ENCODE measurements at regions not wholly inside any gene's neighbourhood (a gene's known extent, or its start where the extent isn't known, plus 50 kb on each side); places are given as distances from the start of the nearest gene placed in this dataset.

GRCh38 chr11:106212081-106212480 lies 134.6 kb downstream of the AASDHPPT start:
- no peak for DNase-seq (ENCODE audit: low spot score)

GRCh38 chr11:106216281-106216680 lies 138.8 kb downstream of the AASDHPPT start:
- DNase-seq (ENCODE audit: low spot score): no peak

- no peak for DNase-seq (ENCODE audit: low spot score)
These were observed 140.0 kb downstream of the AASDHPPT start for GRCh38 chr11:106217456-106217855.

- no peak for DNase-seq (ENCODE audit: low spot score)
These were observed 140.6 kb downstream of the AASDHPPT start for GRCh38 chr11:106218106-106218505.

- DNase-seq (ENCODE audit: low spot score): no peak
These were observed 145.2 kb downstream of the AASDHPPT start for GRCh38 chr11:106222626-106223025.

- DNase-seq (ENCODE audit: low spot score): no peak
These were observed 146.7 kb downstream of the AASDHPPT start for GRCh38 chr11:106224172-106224571.

- no peak for DNase-seq (ENCODE audit: low spot score)
These were observed 151.5 kb downstream of the AASDHPPT start for GRCh38 chr11:106228996-106229395.

GRCh38 chr11:106231591-106231990 lies 154.1 kb downstream of the AASDHPPT start:
- DNase-seq (ENCODE audit: low spot score): no peak

- DNase-seq (ENCODE audit: low spot score): no peak
These were observed 155.7 kb downstream of the AASDHPPT start for GRCh38 chr11:106233191-106233590.

- DNase-seq (ENCODE audit: low spot score): no peak
These were observed 157.3 kb downstream of the AASDHPPT start for GRCh38 chr11:106234794-106235193.

- no peak for DNase-seq (ENCODE audit: low spot score)
These were observed 158.8 kb downstream of the AASDHPPT start for GRCh38 chr11:106236295-106236694.

- no peak for DNase-seq (ENCODE audit: low spot score)
These were observed 161.4 kb downstream of the AASDHPPT start for GRCh38 chr11:106238704-106239360.

GRCh38 chr11:106241601-106242257 lies 164.3 kb downstream of the AASDHPPT start:
- DNase-seq (ENCODE audit: low spot score): no peak

GRCh38 chr11:106242718-106243415 lies 165.4 kb downstream of the AASDHPPT start:
- no peak for DNase-seq (ENCODE audit: low spot score)

- DNase-seq (ENCODE audit: low spot score): no peak
These were observed 169.0 kb downstream of the AASDHPPT start for GRCh38 chr11:106246495-106246894.

GRCh38 chr11:106249617-106250239 lies 172.3 kb downstream of the AASDHPPT start:
- DNase-seq (ENCODE audit: low spot score): no peak

- no peak for DNase-seq (ENCODE audit: low spot score)
These were observed 185.4 kb downstream of the AASDHPPT start for GRCh38 chr11:106262852-106263251.

GRCh38 chr11:106263527-106263926 lies 186.1 kb downstream of the AASDHPPT start:
- DNase-seq (ENCODE audit: low spot score): no peak

- no peak for DNase-seq (ENCODE audit: low spot score)
These were observed 193.6 kb downstream of the AASDHPPT start for GRCh38 chr11:106271086-106271485.

- no peak for DNase-seq (ENCODE audit: low spot score)
These were observed 194.2 kb downstream of the AASDHPPT start for GRCh38 chr11:106271686-106272085.

GRCh38 chr11:106275151-106275550 lies 197.7 kb downstream of the AASDHPPT start:
- DNase-seq (ENCODE audit: low spot score): no peak

- DNase-seq (ENCODE audit: low spot score): no peak
These were observed 198.7 kb downstream of the AASDHPPT start for GRCh38 chr11:106276126-106276525.
